HG02943 (cell line): ENCODE measurements at regions not wholly inside any gene's neighbourhood (a gene's known extent, or its start where the extent isn't known, plus 50 kb on each side); places are given as distances from the start of the nearest gene placed in this dataset.

Experiments used
- ATAC-seq: cut with Tn5 transposase; IDR thresholded peaks from one replicate; pipeline ENCODE4 v1.9.1; 2021; ENCODE audit warnings: mild to moderate bottlenecking, low read depth, moderate library complexity; ENCODE audit not compliant: unreplicated experiment

- ATAC-seq: no peak
Observed at GRCh38 chr1:232300466-232300865, 329.5 kb downstream of the SIPA1L2 start.

- no peak for ATAC-seq
Observed at GRCh38 chr1:232296461-232296860, 333.5 kb downstream of the SIPA1L2 start.

GRCh38 chr1:232293361-232293760, 336.6 kb downstream of the SIPA1L2 start:
- ATAC-seq: no peak

DNA sequence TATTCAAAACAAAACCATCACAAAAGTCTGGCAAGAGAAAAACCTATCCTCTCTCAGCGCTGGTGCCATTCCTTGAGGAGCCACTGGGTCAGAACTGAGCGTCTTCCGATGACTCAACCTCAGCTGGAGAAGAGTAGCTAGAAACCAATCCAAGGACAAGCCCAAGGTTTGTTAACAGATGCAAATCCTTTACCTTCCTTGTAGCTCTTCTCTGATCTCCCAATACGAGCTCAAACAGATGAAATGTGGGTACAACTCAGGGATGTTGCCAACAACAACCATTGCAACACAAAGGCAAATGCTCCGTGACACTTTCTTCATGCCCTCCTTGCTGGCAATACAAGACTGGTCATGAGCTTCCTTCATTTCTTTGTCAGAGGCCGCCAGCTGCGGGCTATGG, 337.1 kb downstream of the SIPA1L2 start:
- no peak for ATAC-seq

DNA sequence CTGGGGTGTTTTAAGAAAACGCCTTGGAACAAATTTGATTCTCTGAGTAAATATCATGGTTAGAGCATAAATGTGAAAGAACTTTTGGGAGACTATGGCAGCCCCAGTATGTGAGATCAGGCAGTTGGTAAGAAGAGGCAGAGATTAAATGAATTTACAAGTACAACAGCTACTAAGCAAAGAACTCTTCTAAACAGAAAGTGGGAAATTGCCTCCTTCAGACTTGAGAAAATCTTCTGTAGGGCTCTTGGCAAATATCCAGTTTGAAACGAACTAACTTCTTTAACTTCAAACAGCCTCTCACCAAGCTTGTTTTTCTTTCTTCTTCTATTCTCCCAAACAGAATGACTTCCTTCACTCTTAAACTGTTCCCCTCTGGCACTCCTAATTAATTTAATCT, 337.7 kb downstream of the SIPA1L2 start:
- no peak for ATAC-seq

GRCh38 chr1:232291681-232292080, 338.3 kb downstream of the SIPA1L2 start:
- no peak for ATAC-seq

DNA sequence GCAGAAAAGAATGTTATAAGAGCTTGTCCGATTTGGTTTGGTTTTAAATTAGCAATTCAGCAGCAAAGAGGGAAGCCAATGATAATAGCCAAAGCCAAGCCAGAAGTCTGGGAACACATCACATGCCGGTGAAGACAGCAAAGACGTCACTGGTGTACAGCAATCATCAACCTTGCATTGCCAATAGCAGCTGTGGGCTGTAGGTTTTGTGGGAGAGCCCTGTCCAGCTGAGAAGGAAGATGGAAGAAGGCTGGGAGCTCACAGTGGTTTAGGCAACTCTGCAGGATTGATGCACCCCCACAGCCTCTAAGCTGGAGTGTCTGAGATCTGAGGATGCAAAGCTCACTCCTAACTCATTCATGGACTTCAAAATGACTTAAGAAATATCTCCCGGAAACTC, 338.7 kb downstream of the SIPA1L2 start:
- no peak for ATAC-seq

GRCh38 chr1:232290570-232290969, 339.4 kb downstream of the SIPA1L2 start:
- ATAC-seq: no peak

DNA sequence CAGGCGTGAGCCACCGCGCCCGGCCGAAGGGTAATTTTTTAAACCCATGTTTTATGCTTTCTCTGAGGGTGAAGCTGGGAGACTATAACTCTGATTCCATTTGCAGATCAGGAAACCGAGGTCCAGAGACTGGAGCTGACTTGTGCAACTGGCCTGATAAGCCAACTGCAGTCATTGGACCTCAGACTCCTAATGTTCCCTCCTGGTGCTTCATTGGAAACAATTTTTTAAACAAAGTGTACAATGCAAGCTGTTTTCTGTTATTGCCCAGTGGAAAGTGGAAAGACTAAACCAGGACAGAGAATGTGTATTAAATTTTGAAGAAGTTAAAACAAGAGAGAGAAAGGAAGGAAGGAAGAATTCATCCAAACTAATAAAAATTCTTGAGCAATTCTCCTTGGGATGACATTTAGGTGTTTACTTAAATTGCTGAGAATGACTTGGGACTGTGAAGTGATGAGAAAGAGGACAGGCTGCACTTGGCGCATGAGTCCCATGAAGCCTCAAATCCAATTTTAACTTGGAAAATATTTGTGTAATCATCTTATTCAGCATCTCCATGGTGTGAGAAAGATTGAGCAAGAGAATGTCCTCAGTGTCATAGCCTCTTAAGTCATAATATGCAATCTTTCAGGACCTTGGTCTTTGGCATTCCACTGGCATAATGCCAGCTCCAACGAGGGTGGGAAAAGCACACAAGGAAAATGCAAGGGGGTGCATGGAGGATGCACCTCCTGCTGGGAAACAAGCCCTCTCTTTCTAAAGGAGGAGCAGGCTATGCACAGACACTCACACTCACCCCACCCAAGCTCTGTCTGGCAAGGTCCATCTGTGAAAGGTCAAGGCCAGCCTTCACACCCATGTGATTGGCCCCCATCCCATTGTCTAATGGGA, 342.0 kb downstream of the SIPA1L2 start:
- ATAC-seq: no peak

DNA sequence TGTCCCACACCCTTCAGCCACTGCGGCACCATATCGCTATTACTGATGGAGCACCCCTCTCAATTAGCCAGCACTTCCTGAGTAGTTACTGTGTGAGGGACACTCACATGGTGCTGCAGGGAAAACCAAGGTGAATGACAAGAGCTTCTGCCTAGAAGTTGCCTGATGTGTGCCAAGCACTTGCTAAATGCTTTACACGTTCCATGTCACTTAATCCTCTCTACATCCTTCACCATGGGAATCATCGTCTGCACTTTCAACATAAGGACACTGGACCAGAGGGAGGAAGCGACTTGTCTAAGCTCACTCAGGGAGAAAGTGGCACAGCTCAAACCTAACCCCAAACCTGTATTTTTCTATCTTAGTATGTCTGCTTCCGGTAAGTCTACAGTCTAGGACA, 344.8 kb downstream of the SIPA1L2 start:
- no peak for ATAC-seq

- ATAC-seq: no peak
Observed at GRCh38 chr1:232283864-232284263, 346.1 kb downstream of the SIPA1L2 start.

- no peak for ATAC-seq
Observed at GRCh38 chr1:232282498-232282897, 347.4 kb downstream of the SIPA1L2 start.

DNA sequence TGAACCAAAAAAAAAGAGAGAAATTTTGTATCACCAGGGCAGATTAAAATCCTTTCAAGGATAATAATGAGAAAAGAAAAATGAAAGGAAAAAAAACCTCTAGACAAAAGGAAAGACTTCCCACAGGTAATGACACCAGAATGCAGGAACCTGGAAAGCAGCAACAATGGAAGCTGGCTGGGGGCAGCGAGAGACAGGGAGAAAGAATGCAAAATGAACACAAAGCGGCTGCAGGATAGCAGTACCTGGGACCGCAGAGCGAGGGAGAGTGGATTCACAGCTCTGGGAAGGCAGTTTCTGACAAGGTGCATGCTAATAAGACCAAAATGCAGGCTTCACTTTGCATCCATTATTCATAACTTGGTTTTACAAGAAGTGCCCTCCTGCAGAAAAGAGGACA, 349.0 kb downstream of the SIPA1L2 start:
- ATAC-seq: no peak

- no peak for ATAC-seq
Observed at GRCh38 chr1:232279909-232280400, 350.0 kb downstream of the SIPA1L2 start.

DNA sequence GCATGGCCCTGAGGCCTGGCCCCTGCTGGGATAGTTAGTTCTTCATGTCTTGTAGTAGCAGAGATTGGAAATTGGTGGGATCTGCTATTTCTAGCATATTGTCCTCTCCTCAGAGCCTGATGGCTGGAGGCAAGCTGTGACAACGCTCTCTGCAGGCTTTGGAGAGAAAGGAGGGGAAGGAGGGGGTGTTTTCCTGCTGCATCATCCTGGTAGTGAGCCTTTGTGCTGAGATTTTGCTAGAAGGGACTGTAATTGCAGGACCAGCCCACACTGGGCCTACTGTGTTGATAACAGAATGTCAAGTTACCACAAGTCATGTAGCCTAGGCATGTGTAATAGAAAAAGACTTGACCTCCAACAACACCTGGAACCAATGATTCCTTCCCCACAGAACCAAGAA, 351.0 kb downstream of the SIPA1L2 start:
- no peak for ATAC-seq

- no peak for ATAC-seq
Observed at GRCh38 chr1:232276651-232277050, 353.3 kb downstream of the SIPA1L2 start.

GRCh38 chr1:232274999-232275710, 354.8 kb downstream of the SIPA1L2 start:
- no peak for ATAC-seq

DNA sequence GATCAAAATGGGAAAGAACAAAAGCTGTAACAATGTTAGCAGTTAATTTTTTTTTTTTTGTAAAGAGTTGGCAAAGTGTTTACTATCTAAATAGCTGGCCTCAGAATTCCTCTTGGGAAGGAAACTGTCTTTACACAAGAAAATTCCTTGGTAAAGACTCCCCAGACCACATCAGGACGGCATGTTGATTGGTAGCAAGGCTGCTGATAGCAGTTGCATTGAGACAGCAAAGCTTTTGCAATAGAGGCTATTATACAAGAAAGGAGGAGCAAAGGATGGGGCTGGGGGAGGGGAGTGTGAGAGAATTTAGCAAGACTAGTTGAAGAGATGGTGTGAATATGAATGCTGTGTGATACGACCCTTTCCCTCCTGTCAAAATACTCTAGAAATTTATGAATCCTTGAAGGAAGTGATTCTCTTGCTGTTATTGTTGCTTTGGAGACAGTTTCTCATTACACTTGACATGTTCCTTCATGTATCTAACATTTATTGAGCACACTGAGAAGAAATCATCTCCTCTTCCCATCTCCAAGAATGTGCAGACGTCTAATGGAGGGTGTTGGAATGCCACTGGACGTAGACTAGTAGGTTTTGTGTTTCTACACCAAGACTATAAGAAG, 355.6 kb downstream of the SIPA1L2 start:
- ATAC-seq: no peak

DNA sequence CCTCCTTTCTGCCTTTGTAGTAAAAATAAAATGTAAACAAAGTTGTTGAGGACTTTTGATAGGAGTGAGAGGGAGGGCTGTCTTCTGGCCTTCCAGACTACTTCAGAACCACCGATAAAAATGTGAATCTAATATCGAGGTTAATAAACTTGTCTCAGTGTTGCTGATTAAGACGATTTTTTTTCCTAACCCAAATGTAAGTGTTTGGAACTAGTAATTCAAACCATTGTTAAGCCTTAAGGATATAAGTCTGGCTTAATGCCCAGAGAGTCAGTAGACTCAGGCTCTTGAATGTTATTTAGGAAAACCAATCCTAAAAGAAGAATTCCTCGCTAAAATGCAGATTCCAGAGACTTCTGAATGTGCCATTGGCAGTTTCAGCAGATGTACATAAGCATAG, 356.9 kb downstream of the SIPA1L2 start:
- ATAC-seq: no peak

GRCh38 chr1:232271991-232272589, 357.8 kb downstream of the SIPA1L2 start:
- no peak for ATAC-seq

DNA sequence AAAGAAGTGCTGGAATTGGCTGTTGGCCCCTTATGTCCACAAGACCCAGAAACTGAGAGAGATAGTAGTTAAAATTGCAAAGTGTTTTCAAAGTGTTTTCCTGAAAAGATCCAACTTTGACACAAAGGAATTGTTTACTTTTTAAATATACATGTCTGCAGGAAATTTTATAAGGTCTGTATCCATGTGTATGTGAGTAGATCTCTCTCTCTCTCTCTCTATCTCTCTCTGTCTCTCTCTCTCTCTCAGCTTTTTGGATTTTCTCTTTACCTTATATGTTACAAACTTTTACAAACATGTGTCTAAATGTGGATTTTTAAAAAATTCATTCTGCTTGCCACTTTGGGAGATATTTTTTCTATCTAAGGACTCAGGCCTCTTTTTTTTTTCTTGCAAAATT, 358.6 kb downstream of the SIPA1L2 start:
- ATAC-seq: no peak
